G401 (cell line): ENCODE measurements at regions not wholly inside any gene's neighbourhood (a gene's known extent, or its start where the extent isn't known, plus 50 kb on each side); places are given as distances from the start of the nearest gene placed in this dataset.

Source experiments
- DNase-seq: peaks from one replicate; pipeline ENCODE4 v3.0.0-alpha.2; 2015; ENCODE audit warnings: low spot score
- in situ Hi-C: cut with HindIII; loops from 2 replicates; pipeline ENCODE4 v1.10.0; 2016; ENCODE audit warnings: low sequenced_read_pairs, mixed read lengths

GRCh38 chr5:152804179-152804578 lies 399.1 kb upstream of the NMUR2 start:
- no peak for DNase-seq
- in situ Hi-C loops = no loop called here

- no peak for DNase-seq
- in situ Hi-C loops = no loop called here
Observed at GRCh38 chr5:152811988-152812387, 406.9 kb upstream of the NMUR2 start.

GRCh38 chr5:152813526-152813925 lies 408.4 kb upstream of the NMUR2 start:
- peak; percentile 15 for DNase-seq
- in situ Hi-C loops = no loop called here

- DNase-seq = no peak
- in situ Hi-C loops = no loop called here
Observed at GRCh38 chr5:152819891-152820290, 414.8 kb upstream of the NMUR2 start.

GRCh38 chr5:152824316-152824715 lies 419.2 kb upstream of the NMUR2 start:
- DNase-seq = no peak
- in situ Hi-C loops = no loop called here

GRCh38 chr5:152838241-152838786 lies 433.2 kb upstream of the NMUR2 start:
- DNase-seq = no peak
- in situ Hi-C loops = no loop called here

- no peak for DNase-seq
- in situ Hi-C loops = no loop called here
Observed at GRCh38 chr5:152844713-152845112, 439.6 kb upstream of the NMUR2 start.

GRCh38 chr5:152853361-152853760 lies 448.3 kb upstream of the NMUR2 start:
- in situ Hi-C loops = no loop called here
- no peak for DNase-seq

- in situ Hi-C loops = no loop called here
- no peak for DNase-seq
Observed at GRCh38 chr5:152855441-152855840, 450.4 kb upstream of the NMUR2 start.

GRCh38 chr5:152861231-152861630 lies 456.2 kb upstream of the NMUR2 start:
- in situ Hi-C loops = no loop called here
- no peak for DNase-seq

GRCh38 chr5:152864447-152864846 lies 459.4 kb upstream of the NMUR2 start:
- in situ Hi-C loops = no loop called here
- no peak for DNase-seq

GRCh38 chr5:152864991-152865390 lies 459.9 kb upstream of the NMUR2 start:
- DNase-seq = no peak
- in situ Hi-C loops = no loop called here

- DNase-seq = no peak
- in situ Hi-C loops = no loop called here
Observed at GRCh38 chr5:152869971-152870370, 464.9 kb upstream of the NMUR2 start.

GRCh38 chr5:152882621-152883020 lies 477.5 kb upstream of the NMUR2 start:
- no peak for DNase-seq

GRCh38 chr5:152883066-152883775 lies 478.1 kb upstream of the NMUR2 start:
- in situ Hi-C loops = no loop called here
- no peak for DNase-seq

More at GRCh38 chr5:152882621-152883020, 477.5 kb upstream of the NMUR2 start:
- in situ Hi-C loops = no loop called here

- in situ Hi-C loops = no loop called here
- no peak for DNase-seq
Observed at GRCh38 chr5:152884006-152884405, 478.9 kb upstream of the NMUR2 start.

GRCh38 chr5:152900332-152900731 lies 495.3 kb upstream of the NMUR2 start:
- DNase-seq = no peak
- in situ Hi-C loops = no loop called here

GRCh38 chr5:152901754-152902153 lies 496.7 kb upstream of the NMUR2 start:
- no peak for DNase-seq
- in situ Hi-C loops = no loop called here

GRCh38 chr5:152905286-152905685 lies 500.2 kb upstream of the NMUR2 start:
- in situ Hi-C loops = no loop called here

GRCh38 chr5:152907488-152908245 lies 502.6 kb upstream of the NMUR2 start:
- in situ Hi-C loops = no loop called here
- DNase-seq = no peak

More at GRCh38 chr5:152905286-152905685, 500.2 kb upstream of the NMUR2 start:
- no peak for DNase-seq
